Fibroblast of mammary gland (primary cell): ENCODE measurements at regions not wholly inside any gene's neighbourhood (a gene's known extent, or its start where the extent isn't known, plus 50 kb on each side); places are given as distances from the start of the nearest gene placed in this dataset.

Source experiments
- DNase-seq: peaks from one replicate; pipeline ENCODE4 v3.0.0-alpha.2; 2010; ENCODE audit warnings: low read depth
- H3K4me3 ChIP-seq: 2 replicates; pipeline ENCODE4 v1.5.1; 2011; ENCODE audit warnings: low read depth, mild to moderate bottlenecking, low read length, moderate library complexity; ENCODE audit not compliant: control insufficient read depth
- CTCF ChIP-seq: conservative IDR thresholded peaks from 2 replicates; pipeline ENCODE4 v1.5.1; 2011; ENCODE audit warnings: low read depth, low read length, inconsistent platforms; ENCODE audit not compliant: control insufficient read depth, insufficient read depth

- no peak overlapping the region for H3K4me3 ChIP-seq
- DNase-seq: no peak
- no peak for TF ChIP-seq CTCF
Measured at GRCh38 chr13:47415048-47415447, 518.2 kb upstream of the HTR2A start.

GRCh38 chr13:47413526-47413925, 516.7 kb upstream of the HTR2A start:
- no peak for TF ChIP-seq CTCF
- peak; percentile 25 for DNase-seq
- H3K4me3 ChIP-seq: no peak overlapping the region

GRCh38 chr13:47413112-47413511, 516.3 kb upstream of the HTR2A start:
- peak; percentile 81 for DNase-seq
- TF ChIP-seq CTCF: no peak
- H3K4me3 ChIP-seq: no peak overlapping the region

- no peak for DNase-seq
- no peak overlapping the region for H3K4me3 ChIP-seq
- TF ChIP-seq CTCF: no peak
Measured at GRCh38 chr13:47409778-47410177, 512.9 kb upstream of the HTR2A start.

GRCh38 chr13:47408546-47409319, 511.9 kb upstream of the HTR2A start:
- no peak overlapping the region for H3K4me3 ChIP-seq
- no peak for TF ChIP-seq CTCF
- DNase-seq: no peak

- no peak overlapping the region for H3K4me3 ChIP-seq
- DNase-seq: no peak
- TF ChIP-seq CTCF: no peak
Measured at GRCh38 chr13:47407808-47408207, 511.0 kb upstream of the HTR2A start.

GRCh38 chr13:47399599-47399998, 502.7 kb upstream of the HTR2A start:
- no peak for TF ChIP-seq CTCF

More at GRCh38 chr13:47399599-47399998, 502.7 kb upstream of the HTR2A start:
- H3K4me3 ChIP-seq: no peak overlapping the region
- no peak for DNase-seq
